GM21576 (cell line): ENCODE measurements at regions not wholly inside any gene's neighbourhood (a gene's known extent, or its start where the extent isn't known, plus 50 kb on each side); places are given as distances from the start of the nearest gene placed in this dataset.
A peak's percentile ranks its signal among the peaks of the same experiment; 100 is the strongest.
"Not testable (repeated sequence)": the region's sequence is repeated elsewhere in the genome, so short reads cannot be mapped to it uniquely, and the experiment has no call there.

Experiments used
- ATAC-seq: cut with Tn5 transposase; IDR thresholded peaks from one replicate; pipeline ENCODE4 v1.9.1; 2021; ENCODE audit warnings: mild to moderate bottlenecking, moderate library complexity; ENCODE audit not compliant: unreplicated experiment

GRCh38 chr12:92237262-92237661 is 91.6 kb upstream of the BTG1 start:
- no peak for ATAC-seq

GRCh38 chr12:92235703-92236472 is 90.2 kb upstream of the BTG1 start:
- no peak for ATAC-seq

- ATAC-seq: no peak
Measured at GRCh38 chr12:92234533-92234932, 88.9 kb upstream of the BTG1 start.

- no peak for ATAC-seq
Measured at GRCh38 chr12:92233346-92234015, 87.8 kb upstream of the BTG1 start.

GRCh38 chr12:92232371-92232932 is 86.8 kb upstream of the BTG1 start:
- ATAC-seq: not testable (repeated sequence)

GRCh38 chr12:92231945-92232344 is 86.3 kb upstream of the BTG1 start:
- ATAC-seq: not testable (repeated sequence)

- ATAC-seq: not testable (repeated sequence)
Measured at GRCh38 chr12:92231532-92231931, 85.9 kb upstream of the BTG1 start.

- no peak for ATAC-seq
Measured at GRCh38 chr12:92229381-92229780, 83.7 kb upstream of the BTG1 start.

- no peak for ATAC-seq
Measured at GRCh38 chr12:92226961-92227360, 81.3 kb upstream of the BTG1 start.

- ATAC-seq: no peak
Measured at GRCh38 chr12:92226071-92226661, 80.5 kb upstream of the BTG1 start.

- no peak for ATAC-seq
Measured at GRCh38 chr12:92224685-92225331, 79.2 kb upstream of the BTG1 start.

- no peak for ATAC-seq
Measured at GRCh38 chr12:92223481-92223880, 77.8 kb upstream of the BTG1 start.

- ATAC-seq: no peak
Measured at GRCh38 chr12:92221656-92222315, 76.1 kb upstream of the BTG1 start.

- ATAC-seq: no peak
Measured at GRCh38 chr12:92218394-92219077, 72.9 kb upstream of the BTG1 start.

- ATAC-seq: no peak
Measured at GRCh38 chr12:92216092-92216491, 70.4 kb upstream of the BTG1 start.

GRCh38 chr12:92215358-92215757 is 69.7 kb upstream of the BTG1 start:
- ATAC-seq: no peak

- ATAC-seq: no peak
Measured at GRCh38 chr12:92213166-92213565, 67.5 kb upstream of the BTG1 start.

GRCh38 chr12:92210071-92210470 is 64.4 kb upstream of the BTG1 start:
- ATAC-seq: peak; percentile 46

GRCh38 chr12:92208613-92209121 is 63.0 kb upstream of the BTG1 start:
- ATAC-seq: peak; percentile 72

GRCh38 chr12:92206596-92206995 is 61.0 kb upstream of the BTG1 start:
- no peak for ATAC-seq
